Neural progenitor cell (in vitro differentiated cells): ENCODE measurements at regions not wholly inside any gene's neighbourhood (a gene's known extent, or its start where the extent isn't known, plus 50 kb on each side); places are given as distances from the start of the nearest gene placed in this dataset.
"Not testable (repeated sequence)": the region's sequence is repeated elsewhere in the genome, so short reads cannot be mapped to it uniquely, and the experiment has no call there.

Experiments
- DNase-seq: peaks from one replicate; pipeline ENCODE4 v3.0.0-alpha.2; 2016; ENCODE audit warnings: low spot score
- H2AFZ ChIP-seq: fragments of 200-600 bp; sonication (generic); replicated peaks from 2 replicates; pipeline ENCODE4 v1.6.1; 2016; ENCODE audit warnings: antibody characterized with exemption
- H3F3A ChIP-seq: fragments of 200-600 bp; sonication (generic); 2 replicates; pipeline ENCODE4 v1.6.1; 2016; ENCODE audit warnings: antibody characterized with exemption, low read depth
- H3K27ac ChIP-seq: fragments of 200-600 bp; sonication (generic); 2 replicates; pipeline ENCODE4 v1.5.1; 2016; ENCODE audit warnings: mild to moderate bottlenecking
- H3K27me3 ChIP-seq: fragments of 200-600 bp; sonication (generic); 2 replicates; pipeline ENCODE4 v1.6.1; 2016; ENCODE audit warnings: mild to moderate bottlenecking, moderate library complexity
- H3K36me3 ChIP-seq: fragments of 200-600 bp; sonication (generic); 2 replicates; pipeline ENCODE4 v1.5.1; 2016
- H3K4me1 ChIP-seq: fragments of 200-600 bp; sonication (generic); 2 replicates; pipeline ENCODE4 v1.6.1; 2016; ENCODE audit warnings: mixed run types
- H3K4me2 ChIP-seq: fragments of 200-600 bp; sonication (generic); 2 replicates; pipeline ENCODE4 v1.6.1; 2016
- H3K4me3 ChIP-seq: fragments of 200-600 bp; sonication (generic); 2 replicates; pipeline ENCODE4 v1.5.1; 2016
- H3K79me2 ChIP-seq: fragments of 200-600 bp; sonication (generic); 2 replicates; pipeline ENCODE4 v1.6.1; 2016; ENCODE audit warnings: low read depth
- H3K9ac ChIP-seq: fragments of 200-600 bp; sonication (generic); 2 replicates; pipeline ENCODE4 v1.6.1; 2016
- H3K9me3 ChIP-seq: fragments of 200-600 bp; sonication (generic); 2 replicates; pipeline ENCODE4 v1.5.1; 2016; ENCODE audit warnings: low read depth
- H4K20me1 ChIP-seq: fragments of 200-600 bp; sonication (generic); 2 replicates; pipeline ENCODE4 v1.6.1; 2016; ENCODE audit warnings: low read depth
- H3K27ac Mint-ChIP-seq: 3 replicates; pipeline ENCODE4 v1.8.0; 2021; ENCODE audit warnings: mixed read lengths
- H3K27me3 Mint-ChIP-seq: 2 replicates; pipeline ENCODE4 v1.8.0; 2022; ENCODE audit warnings: low read depth, mild to moderate bottlenecking, inconsistent platforms, moderate library complexity, mixed read lengths; ENCODE audit not compliant: insufficient read depth
- H3K36me3 Mint-ChIP-seq: 3 replicates; pipeline ENCODE4 v1.8.0; 2021; ENCODE audit warnings: mixed read lengths
- H3K4me1 Mint-ChIP-seq: 3 replicates; pipeline ENCODE4 v1.8.0; 2021; ENCODE audit warnings: mixed read lengths
- H3K4me3 Mint-ChIP-seq: 3 replicates; pipeline ENCODE4 v1.8.0; 2021; ENCODE audit warnings: mild to moderate bottlenecking, moderate library complexity, mixed read lengths
- H3K9me3 Mint-ChIP-seq: 3 replicates; pipeline ENCODE4 v1.8.0; 2020; ENCODE audit warnings: mixed read lengths
- CTCF ChIP-seq: fragments of 200-600 bp; sonication (generic); IDR thresholded peaks from 2 replicates; pipeline ENCODE4 v1.5.1; 2017; ENCODE audit warnings: antibody characterized with exemption, mild to moderate bottlenecking
- EZH2 ChIP-seq: fragments of 200-600 bp; sonication (generic); IDR thresholded peaks from 2 replicates; pipeline ENCODE4 v1.6.1; 2017; ENCODE audit warnings: antibody characterized with exemption, mild to moderate bottlenecking, moderate library complexity
- EZH2phosphoT487 ChIP-seq: fragments of 200-600 bp; sonication (generic); IDR thresholded peaks from 2 replicates; pipeline ENCODE4 v1.6.1; 2017; ENCODE audit warnings: antibody characterized with exemption

GRCh38 chr15:85267158-85267857, 113.1 kb upstream of the AKAP13 start:
- not testable (repeated sequence) for DNase-seq, H3F3A ChIP-seq, H2AFZ ChIP-seq, H3K27me3 ChIP-seq, H3K4me2 ChIP-seq, H4K20me1 ChIP-seq, H3K4me1 Mint-ChIP-seq, H3K27ac Mint-ChIP-seq, H3K27me3 Mint-ChIP-seq, H3K9me3 ChIP-seq, H3K27ac ChIP-seq, H3K36me3 ChIP-seq, H3K4me3 Mint-ChIP-seq, H3K4me1 ChIP-seq, H3K4me3 ChIP-seq, H3K36me3 Mint-ChIP-seq, H3K9me3 Mint-ChIP-seq, H3K9ac ChIP-seq, H3K79me2 ChIP-seq

- Mint-ChIP-seq H3K4me3 (no peak overlapping the region), H3K27me3 (no peaks in the 10 kb centered on the region), H3K27ac (no peak overlapping the region), H3K9me3 (no peaks in the 10 kb centered on the region), H3K4me1 (no peaks in the 10 kb centered on the region), H3K36me3 (no peaks in the 10 kb centered on the region)
- no peak for TF ChIP-seq CTCF
- TF ChIP-seq EZH2, result no peak
- TF ChIP-seq EZH2phosphoT487, result no peak
- Histone ChIP-seq H3K4me3 (no peak overlapping the region), H3K9me3 (no peaks in the 10 kb centered on the region), H3K36me3 (no peaks in the 10 kb centered on the region), H3K27ac (no peak overlapping the region), H4K20me1 (no peaks in the 10 kb centered on the region), H3K79me2 (no peaks in the 10 kb centered on the region), H3K4me2 (no peak overlapping the region), H3F3A (no peaks in the 10 kb centered on the region), H3K27me3 (no peaks in the 10 kb centered on the region), H3K4me1 (no peaks in the 10 kb centered on the region), H2AFZ (no peak overlapping the region), H3K9ac (no peak overlapping the region)
- no peak for DNase-seq
Measured at GRCh38 chr15:85274315-85275050, 105.9 kb upstream of the AKAP13 start.

- H3K9me3 Mint-ChIP-seq, result no peaks in the 10 kb centered on the region
- Histone ChIP-seq H3K4me1 (no peaks in the 10 kb centered on the region), H3K79me2 (no peaks in the 10 kb centered on the region), H3K27me3 (no peaks in the 10 kb centered on the region), H3K9ac (no peak overlapping the region), H2AFZ (no peak overlapping the region), H3K4me2 (no peak overlapping the region), H3K9me3 (no peaks in the 10 kb centered on the region), H4K20me1 (no peaks in the 10 kb centered on the region), H3K36me3 (no peaks in the 10 kb centered on the region), H3F3A (no peaks in the 10 kb centered on the region), H3K4me3 (no peak overlapping the region), H3K27ac (no peak overlapping the region)
- TF ChIP-seq EZH2phosphoT487 (no peak), CTCF (no peak), EZH2 (no peak)
- no peaks in the 10 kb centered on the region for H3K4me1 Mint-ChIP-seq
- no peak overlapping the region for H3K27ac Mint-ChIP-seq
- H3K36me3 Mint-ChIP-seq, result no peaks in the 10 kb centered on the region
- H3K27me3 Mint-ChIP-seq, result no peaks in the 10 kb centered on the region
- no peak for DNase-seq
- H3K4me3 Mint-ChIP-seq, result no peak overlapping the region
Measured at GRCh38 chr15:85276508-85276907, 103.9 kb upstream of the AKAP13 start.

GRCh38 chr15:85276921-85277320, 103.5 kb upstream of the AKAP13 start:
- H3K4me2 ChIP-seq, result no peak overlapping the region
- Mint-ChIP-seq H3K4me3 (no peak overlapping the region), H3K9me3 (no peaks in the 10 kb centered on the region), H3K4me1 (no peaks in the 10 kb centered on the region), H3K27me3 (no peaks in the 10 kb centered on the region), H3K27ac (no peak overlapping the region), H3K36me3 (no peaks in the 10 kb centered on the region)
- H3K9ac ChIP-seq, result no peak overlapping the region
- no peaks in the 10 kb centered on the region for H3K9me3 ChIP-seq
- no peak for TF ChIP-seq EZH2
- TF ChIP-seq CTCF, result no peak
- no peak for TF ChIP-seq EZH2phosphoT487
- H3K27me3 ChIP-seq, result no peaks in the 10 kb centered on the region
- H3F3A ChIP-seq, result no peaks in the 10 kb centered on the region
- H3K27ac ChIP-seq, result no peak overlapping the region
- H4K20me1 ChIP-seq, result no peaks in the 10 kb centered on the region
- H3K4me1 ChIP-seq, result no peaks in the 10 kb centered on the region
- no peaks in the 10 kb centered on the region for H3K36me3 ChIP-seq
- no peak for DNase-seq
- no peak overlapping the region for H3K4me3 ChIP-seq
- no peaks in the 10 kb centered on the region for H3K79me2 ChIP-seq
- no peak overlapping the region for H2AFZ ChIP-seq
